HL-60 (cell line): ENCODE measurements at regions not wholly inside any gene's neighbourhood (a gene's known extent, or its start where the extent isn't known, plus 50 kb on each side); places are given as distances from the start of the nearest gene placed in this dataset.

Experiments used
- DNase-seq, 2 experiments: peaks; one replicate each; pipeline ENCODE4 v3.0.0-alpha.2; 2010 to 2020; ENCODE audit warnings: low read depth in 1 of 2, low spot score in 1 of 2
- H3K27ac ChIP-seq: fragments of 250-450 bp; sonication (Bioruptor Pico); replicated peaks from 2 replicates; pipeline ENCODE4 v1.5.1; 2020; ENCODE audit warnings: mild to moderate bottlenecking, moderate library complexity
- H3K27me3 ChIP-seq: fragments of 250-450 bp; sonication (Bioruptor Pico); 2 replicates; pipeline ENCODE4 v1.5.1; 2021; ENCODE audit warnings: mild to moderate bottlenecking, moderate library complexity; ENCODE audit not compliant: insufficient read depth, poor library complexity, severe bottlenecking
- H3K4me3 ChIP-seq: replicated peaks from 2 replicates; pipeline ENCODE4 v1.5.1; 2011; ENCODE audit warnings: mild to moderate bottlenecking, control low read depth, low read length; ENCODE audit not compliant: insufficient read depth
- GABPA ChIP-seq: IDR thresholded peaks from 2 replicates; pipeline ENCODE4 v1.6.1; 2012; ENCODE audit warnings: low read depth
- POLR2AphosphoS5 ChIP-seq: IDR thresholded peaks from 2 replicates; pipeline ENCODE4 v1.6.1; 2012; ENCODE audit warnings: low read depth
- SPI1 ChIP-seq: IDR thresholded peaks from 2 replicates; pipeline ENCODE4 v1.6.1; 2012; ENCODE audit warnings: low read depth, mild to moderate bottlenecking, borderline replicate concordance
- TF ChIP-seq, protein P1 (sequence below): IDR thresholded peaks from one replicate; pipeline ENCODE4 v1.5.1; 2011; ENCODE audit warnings: low read length, control low read depth, inconsistent platforms; ENCODE audit not compliant: insufficient read depth
- TF ChIP-seq, protein P2 (sequence below): IDR thresholded peaks from 2 replicates; pipeline ENCODE4 v1.6.1; 2012; ENCODE audit warnings: low read depth; ENCODE audit not compliant: insufficient replicate concordance

DNA sequence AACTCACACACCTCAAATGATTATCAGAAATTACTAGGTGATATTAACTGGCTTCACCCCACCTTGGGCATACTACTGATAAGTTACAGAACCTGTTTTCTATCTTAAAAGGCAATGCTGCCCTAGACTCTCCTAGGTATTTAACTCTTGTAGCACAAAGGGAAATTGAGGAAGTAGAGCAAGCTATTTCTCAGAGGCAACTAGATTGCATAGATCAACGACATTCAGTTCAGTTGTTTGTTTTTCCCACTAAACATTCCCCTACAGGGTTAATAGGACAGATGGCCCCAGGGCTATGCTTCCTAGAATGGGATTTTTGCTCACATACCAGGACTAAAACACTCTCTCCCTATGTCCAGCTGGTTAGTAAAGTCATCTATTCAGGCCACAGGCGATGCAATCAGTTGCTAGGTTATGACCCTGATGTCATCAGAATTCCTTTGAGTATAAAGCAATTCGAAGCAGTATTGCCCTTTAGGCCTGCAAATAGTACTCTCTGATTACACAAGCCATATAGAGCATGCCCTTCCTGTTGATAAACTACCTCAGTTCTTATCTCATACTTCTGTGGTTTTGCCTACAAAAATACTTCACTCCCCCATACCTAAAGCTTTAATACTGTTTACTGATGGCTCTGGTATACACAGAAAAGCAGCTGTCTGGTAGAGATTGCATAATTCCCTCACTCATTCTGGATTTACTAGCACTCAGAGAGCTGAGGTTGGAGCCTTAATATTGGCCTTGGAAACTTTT lies 67.4 kb upstream of the ASCC3 start:
- DNase-seq, result no peak
- no peak overlapping the region for H3K27ac ChIP-seq
- TF ChIP-seq, protein P1, sequence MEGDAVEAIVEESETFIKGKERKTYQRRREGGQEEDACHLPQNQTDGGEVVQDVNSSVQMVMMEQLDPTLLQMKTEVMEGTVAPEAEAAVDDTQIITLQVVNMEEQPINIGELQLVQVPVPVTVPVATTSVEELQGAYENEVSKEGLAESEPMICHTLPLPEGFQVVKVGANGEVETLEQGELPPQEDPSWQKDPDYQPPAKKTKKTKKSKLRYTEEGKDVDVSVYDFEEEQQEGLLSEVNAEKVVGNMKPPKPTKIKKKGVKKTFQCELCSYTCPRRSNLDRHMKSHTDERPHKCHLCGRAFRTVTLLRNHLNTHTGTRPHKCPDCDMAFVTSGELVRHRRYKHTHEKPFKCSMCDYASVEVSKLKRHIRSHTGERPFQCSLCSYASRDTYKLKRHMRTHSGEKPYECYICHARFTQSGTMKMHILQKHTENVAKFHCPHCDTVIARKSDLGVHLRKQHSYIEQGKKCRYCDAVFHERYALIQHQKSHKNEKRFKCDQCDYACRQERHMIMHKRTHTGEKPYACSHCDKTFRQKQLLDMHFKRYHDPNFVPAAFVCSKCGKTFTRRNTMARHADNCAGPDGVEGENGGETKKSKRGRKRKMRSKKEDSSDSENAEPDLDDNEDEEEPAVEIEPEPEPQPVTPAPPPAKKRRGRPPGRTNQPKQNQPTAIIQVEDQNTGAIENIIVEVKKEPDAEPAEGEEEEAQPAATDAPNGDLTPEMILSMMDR, result no peak
- no peak for TF ChIP-seq POLR2AphosphoS5
- TF ChIP-seq, protein P2, sequence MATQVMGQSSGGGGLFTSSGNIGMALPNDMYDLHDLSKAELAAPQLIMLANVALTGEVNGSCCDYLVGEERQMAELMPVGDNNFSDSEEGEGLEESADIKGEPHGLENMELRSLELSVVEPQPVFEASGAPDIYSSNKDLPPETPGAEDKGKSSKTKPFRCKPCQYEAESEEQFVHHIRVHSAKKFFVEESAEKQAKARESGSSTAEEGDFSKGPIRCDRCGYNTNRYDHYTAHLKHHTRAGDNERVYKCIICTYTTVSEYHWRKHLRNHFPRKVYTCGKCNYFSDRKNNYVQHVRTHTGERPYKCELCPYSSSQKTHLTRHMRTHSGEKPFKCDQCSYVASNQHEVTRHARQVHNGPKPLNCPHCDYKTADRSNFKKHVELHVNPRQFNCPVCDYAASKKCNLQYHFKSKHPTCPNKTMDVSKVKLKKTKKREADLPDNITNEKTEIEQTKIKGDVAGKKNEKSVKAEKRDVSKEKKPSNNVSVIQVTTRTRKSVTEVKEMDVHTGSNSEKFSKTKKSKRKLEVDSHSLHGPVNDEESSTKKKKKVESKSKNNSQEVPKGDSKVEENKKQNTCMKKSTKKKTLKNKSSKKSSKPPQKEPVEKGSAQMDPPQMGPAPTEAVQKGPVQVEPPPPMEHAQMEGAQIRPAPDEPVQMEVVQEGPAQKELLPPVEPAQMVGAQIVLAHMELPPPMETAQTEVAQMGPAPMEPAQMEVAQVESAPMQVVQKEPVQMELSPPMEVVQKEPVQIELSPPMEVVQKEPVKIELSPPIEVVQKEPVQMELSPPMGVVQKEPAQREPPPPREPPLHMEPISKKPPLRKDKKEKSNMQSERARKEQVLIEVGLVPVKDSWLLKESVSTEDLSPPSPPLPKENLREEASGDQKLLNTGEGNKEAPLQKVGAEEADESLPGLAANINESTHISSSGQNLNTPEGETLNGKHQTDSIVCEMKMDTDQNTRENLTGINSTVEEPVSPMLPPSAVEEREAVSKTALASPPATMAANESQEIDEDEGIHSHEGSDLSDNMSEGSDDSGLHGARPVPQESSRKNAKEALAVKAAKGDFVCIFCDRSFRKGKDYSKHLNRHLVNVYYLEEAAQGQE, result no peak
- TF ChIP-seq SPI1, result no peak
- no peak for TF ChIP-seq GABPA
- H3K27me3 ChIP-seq, result no peaks in the 10 kb centered on the region
- H3K4me3 ChIP-seq, result no peak overlapping the region

DNA sequence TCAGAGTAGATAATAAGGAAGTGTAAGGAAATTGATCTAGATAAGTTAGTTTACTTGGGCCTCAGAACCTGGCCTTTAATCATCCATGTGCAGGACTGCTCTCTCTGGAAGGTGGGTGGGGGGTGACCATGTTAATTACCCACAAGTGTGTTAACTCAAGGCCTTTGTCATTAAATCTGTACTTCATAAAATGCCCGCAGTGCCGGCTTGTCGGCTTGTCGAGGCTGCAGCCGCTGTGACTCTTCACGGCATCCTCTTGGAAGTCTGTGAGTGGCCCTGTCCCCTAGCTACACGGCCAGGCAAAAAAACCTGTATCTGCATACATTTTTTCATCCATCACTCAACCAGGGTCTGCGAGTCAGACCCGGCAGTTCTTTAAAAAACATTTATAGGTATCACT lies 70.9 kb upstream of the ASCC3 start:
- no peak overlapping the region for H3K4me3 ChIP-seq
- H3K27me3 ChIP-seq, result no peaks in the 10 kb centered on the region
- no peak overlapping the region for H3K27ac ChIP-seq
- TF ChIP-seq POLR2AphosphoS5 (no peak), GABPA (no peak), SPI1 (no peak)
- TF ChIP-seq, protein P2, result no peak
- TF ChIP-seq, protein P1, result no peak
- no peak for DNase-seq

DNA sequence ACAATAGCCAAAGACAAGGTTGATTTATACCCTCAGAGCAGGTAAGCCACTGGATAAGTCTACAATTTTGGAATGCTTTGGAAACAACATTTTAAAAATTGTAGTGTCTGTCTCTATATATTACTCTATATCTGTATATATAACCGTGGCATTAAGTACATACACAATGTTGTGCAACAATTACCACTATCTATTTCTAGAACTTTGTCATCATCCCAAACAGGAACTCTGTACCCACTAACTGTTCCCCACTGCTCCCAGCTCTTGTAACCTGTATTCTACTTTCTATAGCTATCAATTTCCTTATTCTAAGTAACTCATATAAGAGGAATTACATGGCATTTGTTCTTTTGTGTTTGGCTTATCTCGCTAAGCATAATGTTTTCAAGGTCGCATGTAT lies 78.2 kb upstream of the ASCC3 start:
- Histone ChIP-seq H3K4me3 (no peak overlapping the region), H3K27ac (no peak overlapping the region), H3K27me3 (no peaks in the 10 kb centered on the region)
- no peak for DNase-seq
- TF ChIP-seq, protein P1, result no peak
- TF ChIP-seq POLR2AphosphoS5 (no peak), SPI1 (no peak), GABPA (no peak)
- TF ChIP-seq, protein P2, result no peak
